ENCODE measurements at regions not wholly inside any gene's neighbourhood (a gene's known extent, or its start where the extent isn't known, plus 50 kb on each side); places are given as distances from the start of the nearest gene placed in this dataset.

GRCh38 chr10:9003122-9003521 is 948.6 kb downstream of the GATA3 start:
- intact Hi-C loops (cut with micrococcal nuclease) = loop anchor here (10.0 kb wide), 1 partner anchor 202 kb away; no protein-coding TSS in a partner anchor
- no peaks in the 10 kb centered on the region for H3K27me3 Mint-ChIP-seq
- peaks cover 2% of the 10 kb centered on the region for H3K4me1 Mint-ChIP-seq
- no peaks in the 10 kb centered on the region for H3K9me3 Mint-ChIP-seq
- no peaks in the 10 kb centered on the region for H3K36me3 Mint-ChIP-seq (ENCODE audit: low read depth)
- H3K4me3 Mint-ChIP-seq = no peak overlapping the region
- H3K27ac Mint-ChIP-seq = no peak overlapping the region
- no peak for DNase-seq

GRCh38 chr10:9004736-9005135 is 950.2 kb downstream of the GATA3 start:
- Mint-ChIP-seq H3K9me3 (no peaks in the 10 kb centered on the region), H3K4me1 (peaks cover 5% of the 10 kb centered on the region), H3K27ac (no peak overlapping the region), H3K4me3 (no peak overlapping the region), H3K27me3 (no peaks in the 10 kb centered on the region), H3K36me3 (ENCODE audit: low read depth) (no peaks in the 10 kb centered on the region)
- DNase-seq = no peak
- intact Hi-C loops (cut with micrococcal nuclease) = loop anchor here (10.0 kb wide), 1 partner anchor 200 kb away; no protein-coding TSS in a partner anchor

- Mint-ChIP-seq H3K27me3 (no peaks in the 10 kb centered on the region), H3K4me3 (no peak overlapping the region), H3K36me3 (ENCODE audit: low read depth) (no peaks in the 10 kb centered on the region), H3K9me3 (no peaks in the 10 kb centered on the region), H3K4me1 (peaks cover 18% of the 10 kb centered on the region), H3K27ac (peak overlapping the region; percentile 72)
- intact Hi-C loops (cut with micrococcal nuclease) = loop anchor here (10.0 kb wide), 1 partner anchor 195 kb away; no protein-coding TSS in a partner anchor
- no peak for DNase-seq
Measured at GRCh38 chr10:9009505-9009904, 955.0 kb downstream of the GATA3 start.

DNA sequence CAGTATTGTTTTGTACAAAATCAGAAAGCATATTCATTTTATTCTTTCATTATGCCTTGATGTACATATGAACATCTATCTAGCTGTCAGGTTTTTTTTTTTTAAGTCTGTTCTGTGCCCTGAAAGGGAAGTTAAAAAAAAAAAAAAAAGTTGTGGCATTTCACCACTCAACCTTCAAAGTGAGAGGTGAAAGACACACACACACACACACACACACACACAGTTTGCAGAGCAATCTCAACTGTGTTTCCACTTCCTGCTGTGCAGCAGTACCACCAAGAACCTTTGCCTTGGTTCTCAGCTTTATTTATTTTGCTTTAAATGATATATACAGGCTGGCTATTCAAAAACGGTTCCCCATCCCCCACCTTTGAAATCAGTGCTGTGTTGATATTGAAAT is 955.6 kb downstream of the GATA3 start:
- intact Hi-C loops (cut with micrococcal nuclease) = loop anchor here (2.0 kb wide), 1 partner anchor 15 kb away; no protein-coding TSS in a partner anchor
- H3K27me3 Mint-ChIP-seq = no peaks in the 10 kb centered on the region
- peak; percentile 67 for DNase-seq
- H3K27ac Mint-ChIP-seq = peak overlapping the region; percentile 72
- no peaks in the 10 kb centered on the region for H3K36me3 Mint-ChIP-seq (ENCODE audit: low read depth)
- no peak overlapping the region for H3K4me3 Mint-ChIP-seq
- no peaks in the 10 kb centered on the region for H3K9me3 Mint-ChIP-seq
- peaks cover 21% of the 10 kb centered on the region for H3K4me1 Mint-ChIP-seq

DNA sequence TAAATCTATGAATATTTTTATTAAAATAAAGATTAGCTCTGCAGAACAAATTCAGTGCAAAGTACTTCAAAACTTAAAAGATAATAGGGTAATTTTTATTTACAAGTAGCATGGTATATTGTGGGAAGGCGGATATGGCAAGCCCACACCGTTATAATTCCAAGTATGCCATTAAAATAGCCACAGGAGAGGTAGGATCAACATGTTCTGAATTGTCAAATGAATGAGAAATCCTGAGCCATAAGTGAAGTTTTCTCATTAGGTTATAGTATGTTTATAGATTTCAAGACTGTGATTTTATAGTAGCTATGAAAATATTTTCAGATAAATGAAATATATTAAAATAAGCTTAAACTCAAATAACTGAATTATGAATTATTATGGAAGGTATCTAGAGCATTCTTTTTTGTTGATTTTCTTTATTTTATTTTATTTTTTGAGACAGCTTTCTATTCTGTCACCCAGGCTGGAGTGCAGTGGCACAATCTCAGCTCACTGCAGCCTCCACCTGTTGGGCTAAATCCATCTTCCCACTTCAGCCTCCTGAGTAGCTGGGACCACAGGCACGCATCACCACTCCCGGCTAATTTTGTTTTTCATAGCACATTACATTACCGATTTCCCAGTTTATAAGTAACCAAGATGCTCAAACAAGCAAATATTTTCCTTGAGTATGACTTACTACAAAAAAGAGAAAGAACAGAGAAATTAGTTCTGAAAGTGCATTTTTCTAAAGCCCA is 956.6 kb downstream of the GATA3 start:
- Mint-ChIP-seq H3K27ac (no peak overlapping the region), H3K4me1 (peaks cover 19% of the 10 kb centered on the region)

DNA sequence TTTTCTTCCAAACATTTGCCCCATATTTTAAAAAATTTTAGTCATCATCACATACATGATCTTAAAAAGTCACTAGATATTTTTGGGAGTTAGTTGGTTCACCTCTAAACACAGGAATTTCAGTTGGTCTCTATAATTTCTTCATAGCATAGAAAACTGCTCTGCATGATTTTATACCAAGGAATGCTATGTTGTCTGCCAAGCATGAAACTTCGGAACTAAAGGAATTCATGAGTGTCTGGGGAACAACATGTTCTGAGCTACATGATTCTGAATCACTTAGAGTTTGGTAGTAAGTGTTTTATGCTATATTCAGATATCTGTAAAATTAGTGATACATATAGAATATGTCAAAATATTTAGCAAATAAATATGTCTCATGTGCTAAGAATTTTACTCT is 957.8 kb downstream of the GATA3 start:
- Mint-ChIP-seq H3K4me1 (peaks cover 19% of the 10 kb centered on the region), H3K9me3 (no peaks in the 10 kb centered on the region), H3K27ac (no peak overlapping the region), H3K27me3 (no peaks in the 10 kb centered on the region), H3K4me3 (no peak overlapping the region), H3K36me3 (ENCODE audit: low read depth) (no peaks in the 10 kb centered on the region)
- no peak for DNase-seq
- intact Hi-C loops (cut with micrococcal nuclease) = no loop called here

More for the DNA sequence above, 956.6 kb downstream of the GATA3 start:
- DNase-seq = no peak
- Mint-ChIP-seq H3K36me3 (ENCODE audit: low read depth) (no peaks in the 10 kb centered on the region), H3K4me3 (no peak overlapping the region), H3K9me3 (no peaks in the 10 kb centered on the region), H3K27me3 (no peaks in the 10 kb centered on the region)
- intact Hi-C loops (cut with micrococcal nuclease) = loop anchor here (2.0 kb wide), 1 partner anchor 14 kb away; no protein-coding TSS in a partner anchor

DNA sequence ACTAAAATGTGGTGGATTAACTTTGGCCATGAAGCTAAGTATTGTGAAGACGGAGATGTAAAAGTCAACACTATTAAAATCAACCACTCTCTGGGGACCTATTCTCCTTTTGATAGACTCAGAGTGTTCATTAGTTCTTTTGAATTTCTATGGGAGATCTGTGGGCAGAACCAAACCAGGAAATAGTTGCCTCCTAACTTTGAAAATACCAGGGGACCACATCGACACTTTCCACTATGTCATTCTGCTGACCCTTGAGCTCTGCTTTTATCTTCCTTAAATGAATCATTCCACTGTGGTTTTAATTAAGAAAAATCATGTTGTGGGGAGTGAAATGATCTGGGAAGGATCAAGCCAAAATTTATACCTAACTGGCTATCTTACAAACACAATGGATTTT is 960.5 kb downstream of the GATA3 start:
- H3K4me3 Mint-ChIP-seq = no peak overlapping the region
- intact Hi-C loops (cut with micrococcal nuclease) = no loop called here
- H3K4me1 Mint-ChIP-seq = peaks cover 13% of the 10 kb centered on the region

GRCh38 chr10:9015447-9015846 is 961.0 kb downstream of the GATA3 start:
- H3K9me3 Mint-ChIP-seq = no peaks in the 10 kb centered on the region
- intact Hi-C loops (cut with micrococcal nuclease) = no loop called here
- no peaks in the 10 kb centered on the region for H3K36me3 Mint-ChIP-seq (ENCODE audit: low read depth)
- no peak overlapping the region for H3K4me3 Mint-ChIP-seq
- no peak for DNase-seq
- peaks cover 3% of the 10 kb centered on the region for H3K27me3 Mint-ChIP-seq
- H3K4me1 Mint-ChIP-seq = peaks cover 9% of the 10 kb centered on the region
- H3K27ac Mint-ChIP-seq = no peak overlapping the region

More for the DNA sequence above, 960.5 kb downstream of the GATA3 start:
- no peak for DNase-seq
- no peak overlapping the region for H3K27ac Mint-ChIP-seq
- H3K9me3 Mint-ChIP-seq = no peaks in the 10 kb centered on the region
- peaks cover 2% of the 10 kb centered on the region for H3K27me3 Mint-ChIP-seq
- no peaks in the 10 kb centered on the region for H3K36me3 Mint-ChIP-seq (ENCODE audit: low read depth)

DNA sequence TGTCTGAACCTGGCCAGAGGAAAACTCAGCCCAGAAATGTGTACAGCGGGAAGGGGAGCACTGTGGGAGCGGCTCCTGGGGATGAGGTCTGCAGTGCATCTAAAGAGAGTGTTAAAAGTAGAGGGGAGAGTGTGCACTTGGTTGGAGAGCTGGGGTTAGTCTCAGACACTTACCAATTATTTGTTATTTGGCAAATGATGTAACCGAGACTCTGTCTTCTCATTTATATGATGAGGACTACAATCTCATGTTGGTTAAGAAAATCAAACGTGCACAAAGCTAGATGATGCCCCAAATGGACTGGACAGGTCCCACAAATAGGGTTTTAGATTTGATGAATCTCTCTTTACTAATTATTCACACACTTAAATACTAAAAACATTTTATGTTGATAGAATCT is 962.4 kb downstream of the GATA3 start:
- Mint-ChIP-seq H3K4me3 (no peak overlapping the region), H3K27ac (no peak overlapping the region), H3K4me1 (peaks cover 9% of the 10 kb centered on the region), H3K27me3 (peaks cover 9% of the 10 kb centered on the region), H3K9me3 (no peaks in the 10 kb centered on the region), H3K36me3 (ENCODE audit: low read depth) (no peaks in the 10 kb centered on the region)
- DNase-seq = no peak
- intact Hi-C loops (cut with micrococcal nuclease) = no loop called here

GRCh38 chr10:9018195-9019173 is 964.0 kb downstream of the GATA3 start:
- Mint-ChIP-seq H3K36me3 (ENCODE audit: low read depth) (no peaks in the 10 kb centered on the region), H3K4me1 (peaks cover 6% of the 10 kb centered on the region), H3K4me3 (no peak overlapping the region), H3K27ac (peak overlapping the region; percentile 6), H3K27me3 (peaks cover 11% of the 10 kb centered on the region), H3K9me3 (no peaks in the 10 kb centered on the region)
- intact Hi-C loops (cut with micrococcal nuclease) = no loop called here
- no peak for DNase-seq

DNA sequence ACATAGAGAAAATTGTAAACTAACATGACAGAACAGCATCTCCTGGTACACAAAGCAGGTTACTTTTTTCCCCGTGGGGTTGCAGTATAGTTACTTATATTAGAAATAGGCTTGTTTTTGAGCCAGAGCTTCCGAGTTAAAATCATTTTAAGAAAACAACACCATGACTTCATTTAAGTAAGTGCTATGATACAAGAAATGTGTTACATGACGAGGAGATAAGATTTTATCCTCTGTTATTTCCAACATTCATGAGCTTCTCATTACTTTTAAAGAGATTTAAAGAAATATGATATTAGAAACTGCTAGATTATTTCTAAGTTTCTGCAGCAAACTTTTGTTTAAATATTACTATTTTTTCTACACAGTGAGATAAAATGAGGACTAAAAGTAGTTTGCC is 968.7 kb downstream of the GATA3 start:
- H3K27ac Mint-ChIP-seq = no peak overlapping the region
- intact Hi-C loops (cut with micrococcal nuclease) = loop anchor here (5.0 to 10.0 kb wide), 3 partner anchors 36 to 968 kb away; partner anchors contain the start of gene GATA3
- H3K4me1 Mint-ChIP-seq = peaks cover 11% of the 10 kb centered on the region
- H3K27me3 Mint-ChIP-seq = peaks cover 11% of the 10 kb centered on the region
- no peaks in the 10 kb centered on the region for H3K9me3 Mint-ChIP-seq
- DNase-seq = no peak
- H3K4me3 Mint-ChIP-seq = no peak overlapping the region
- no peaks in the 10 kb centered on the region for H3K36me3 Mint-ChIP-seq (ENCODE audit: low read depth)

DNA sequence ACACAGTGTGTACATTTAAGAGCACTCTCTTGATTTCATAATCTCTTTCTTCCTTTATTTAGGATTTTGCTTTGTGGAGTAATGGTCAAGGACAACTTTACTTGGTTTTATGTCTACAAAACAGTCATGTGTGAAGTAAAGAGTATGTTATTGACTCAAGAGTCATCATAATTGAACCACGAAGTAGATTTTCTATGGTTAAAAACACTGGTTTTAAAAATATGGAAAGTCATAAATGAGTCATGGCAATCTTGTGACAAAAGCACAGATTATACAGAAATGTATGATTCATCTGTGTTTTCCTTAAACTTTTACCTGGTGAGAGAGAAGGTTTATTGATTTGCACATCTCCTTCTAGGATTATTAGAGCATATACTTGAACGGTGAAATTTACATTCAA is 969.7 kb downstream of the GATA3 start:
- no peak for DNase-seq
- H3K27me3 Mint-ChIP-seq = peaks cover 9% of the 10 kb centered on the region
- H3K4me3 Mint-ChIP-seq = no peak overlapping the region
- no peaks in the 10 kb centered on the region for H3K36me3 Mint-ChIP-seq (ENCODE audit: low read depth)
- no peaks in the 10 kb centered on the region for H3K9me3 Mint-ChIP-seq
- H3K4me1 Mint-ChIP-seq = peaks cover 11% of the 10 kb centered on the region
- intact Hi-C loops (cut with micrococcal nuclease) = loop anchor here (2.0 to 10.0 kb wide), 4 partner anchors 13 to 969 kb away; partner anchors contain the start of gene GATA3
- peak overlapping the region; percentile 85 for H3K27ac Mint-ChIP-seq

GRCh38 chr10:9028231-9028630 is 973.7 kb downstream of the GATA3 start:
- peaks cover 11% of the 10 kb centered on the region for H3K4me1 Mint-ChIP-seq
- DNase-seq = no peak
- no peaks in the 10 kb centered on the region for H3K27me3 Mint-ChIP-seq
- H3K27ac Mint-ChIP-seq = peak overlapping the region; percentile 3
- H3K4me3 Mint-ChIP-seq = no peak overlapping the region
- H3K36me3 Mint-ChIP-seq (ENCODE audit: low read depth) = no peaks in the 10 kb centered on the region
- intact Hi-C loops (cut with micrococcal nuclease) = loop anchor here (2.0 to 10.0 kb wide), 3 partner anchors 63 to 973 kb away; partner anchors contain the start of gene GATA3
- peaks cover 3% of the 10 kb centered on the region for H3K9me3 Mint-ChIP-seq

DNA sequence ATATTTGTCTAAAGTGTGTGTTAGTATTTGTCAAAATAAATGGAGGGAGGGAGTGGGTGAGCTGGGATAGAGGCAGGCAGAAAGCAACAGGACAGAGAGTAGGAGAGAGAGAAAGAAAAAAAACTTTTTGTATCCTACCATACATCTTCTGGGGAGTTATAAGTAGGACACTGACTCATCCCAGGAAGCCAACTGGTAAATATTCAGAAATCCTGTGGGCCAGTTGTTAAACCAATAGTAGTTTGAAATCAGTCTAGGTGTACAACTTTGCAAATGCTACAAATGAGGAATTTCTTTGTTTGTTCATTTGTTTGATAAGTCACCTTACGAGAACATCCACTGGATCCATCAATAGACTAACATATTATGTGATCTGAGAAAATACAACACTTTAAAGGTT is 980.9 kb downstream of the GATA3 start:
- no peak for DNase-seq
- Mint-ChIP-seq H3K4me1 (peaks cover 2% of the 10 kb centered on the region), H3K27ac (no peak overlapping the region), H3K4me3 (no peak overlapping the region), H3K9me3 (peaks cover 7% of the 10 kb centered on the region), H3K36me3 (ENCODE audit: low read depth) (no peaks in the 10 kb centered on the region), H3K27me3 (no peaks in the 10 kb centered on the region)
- intact Hi-C loops (cut with micrococcal nuclease) = no loop called here

Measured in activated CD4-positive, alpha-beta T cell treated with anti-CD3 and anti-CD28 coated beads, Interleukin-2, amount 10 ng/mL, durations not matched to agents 24 days and 14 days (primary cell).